ENCODE measurements at regions not wholly inside any gene's neighbourhood (a gene's known extent, or its start where the extent isn't known, plus 50 kb on each side); places are given as distances from the start of the nearest gene placed in this dataset.
A peak's percentile ranks its signal among the peaks of the same experiment; 100 is the strongest.
"Not testable (repeated sequence)": the region's sequence is repeated elsewhere in the genome, so short reads cannot be mapped to it uniquely, and the experiment has no call there.

DNA sequence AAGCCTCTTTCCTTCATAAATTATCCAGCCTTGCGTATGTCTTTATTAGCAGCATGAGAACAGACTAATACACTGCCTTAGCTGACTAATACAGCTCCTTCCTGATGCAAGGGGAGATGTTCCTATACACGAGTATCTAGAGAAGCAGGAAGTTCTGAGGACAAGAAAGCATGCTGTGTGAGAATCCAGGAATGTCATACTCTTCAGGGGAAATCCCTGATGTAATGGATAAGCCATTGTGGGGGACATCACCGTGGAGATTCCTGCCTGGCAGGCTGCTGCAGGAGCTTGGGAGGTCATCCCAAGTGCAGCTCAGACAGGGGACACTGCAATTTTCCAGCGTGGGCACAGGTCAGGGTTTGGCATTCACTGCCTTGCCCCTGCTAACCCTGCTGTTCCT, 476.9 kb downstream of the NR2F2 start:
- DNase-seq = no peak

DNA sequence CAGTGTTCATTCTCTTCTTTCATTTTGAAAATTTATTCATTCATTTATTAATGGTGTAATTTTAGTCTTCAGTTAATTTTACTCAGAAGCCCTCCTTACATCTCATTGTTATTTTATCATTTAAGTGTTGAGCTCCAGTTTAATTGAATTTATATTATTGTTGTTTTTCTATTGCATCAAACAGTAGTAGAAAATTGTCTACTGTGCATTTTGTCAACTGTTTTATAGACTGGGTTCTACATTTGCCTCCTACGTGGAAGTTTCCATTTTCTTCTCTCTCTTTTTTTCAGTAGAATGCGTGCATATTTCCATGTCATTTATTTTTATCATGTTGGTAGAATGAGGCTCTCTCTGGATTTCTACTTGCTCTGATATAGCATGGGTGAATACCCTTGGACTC, 487.4 kb downstream of the NR2F2 start:
- no peak for DNase-seq

DNA sequence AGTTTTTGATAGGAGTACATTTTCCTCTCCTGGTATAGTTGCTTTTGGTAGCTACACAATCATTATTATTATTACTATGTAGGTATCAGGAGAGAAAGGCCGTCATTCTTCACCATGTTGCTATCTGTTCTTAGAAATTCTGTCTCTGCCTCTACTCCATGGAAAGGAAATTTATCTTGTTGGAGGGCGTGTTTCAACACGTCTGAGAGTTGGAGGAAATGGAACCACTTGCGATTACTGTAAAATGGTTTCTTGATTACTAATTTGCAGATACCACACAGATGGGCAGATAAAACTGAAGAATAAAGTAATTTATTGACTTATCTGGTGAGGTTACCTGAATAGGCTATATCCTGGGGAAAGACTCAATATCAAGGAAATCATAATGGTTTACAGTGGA, 488.4 kb downstream of the NR2F2 start:
- no peak for DNase-seq

DNA sequence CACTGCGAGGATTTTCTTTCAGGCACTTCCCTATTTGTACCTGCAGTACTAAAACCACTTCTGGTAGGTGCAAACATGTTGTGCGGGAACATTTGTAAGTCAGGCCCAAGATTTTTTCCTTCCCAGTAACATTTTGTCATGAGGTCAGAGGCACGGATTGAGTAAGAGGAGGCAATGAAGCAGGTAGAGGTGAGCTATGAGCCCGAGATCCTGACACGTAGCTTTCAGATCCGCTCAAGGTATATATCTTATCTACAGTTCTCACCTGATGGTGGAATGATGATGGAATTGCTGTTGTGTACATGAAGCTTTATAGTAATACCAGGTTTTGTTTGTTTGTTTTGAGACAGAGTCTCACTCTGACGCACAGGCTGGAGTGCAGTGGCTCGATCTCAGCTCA, 497.5 kb downstream of the NR2F2 start:
- no peak for DNase-seq

DNA sequence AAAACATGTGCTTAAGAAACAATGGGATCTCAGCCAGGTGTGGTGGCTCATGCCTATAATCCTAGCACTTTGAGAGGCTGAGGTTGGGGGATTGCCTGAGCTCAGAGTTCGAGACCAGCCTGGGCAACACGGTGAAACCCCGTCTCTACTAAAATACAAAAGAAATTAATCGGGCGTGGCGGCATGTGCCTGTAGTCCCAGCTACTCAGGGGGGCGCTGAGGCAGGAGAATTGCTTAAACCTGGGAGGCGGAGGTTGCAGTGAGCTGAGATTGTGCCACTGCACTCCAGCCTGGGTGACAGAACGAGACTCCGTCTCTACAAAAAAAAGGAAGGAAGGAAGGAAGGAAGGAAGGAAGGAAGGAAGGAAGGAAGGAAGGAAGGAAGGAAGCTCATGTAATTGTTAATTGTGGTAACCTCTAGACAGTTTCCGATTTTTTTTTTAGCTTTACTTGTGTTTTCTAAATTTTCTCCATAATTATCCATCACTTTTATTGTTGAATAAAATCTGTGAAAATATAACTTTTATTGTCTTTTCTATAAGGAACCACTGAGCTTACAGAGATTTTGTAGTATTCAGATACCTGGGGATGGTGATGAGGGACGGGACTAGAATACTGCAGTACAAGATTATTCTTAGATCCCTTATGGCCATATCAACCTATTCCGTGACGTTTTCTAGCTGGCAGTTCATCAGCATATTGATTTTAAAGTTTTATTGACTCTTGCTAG, 506.9 kb downstream of the NR2F2 start:
- DNase-seq = no peak

DNA sequence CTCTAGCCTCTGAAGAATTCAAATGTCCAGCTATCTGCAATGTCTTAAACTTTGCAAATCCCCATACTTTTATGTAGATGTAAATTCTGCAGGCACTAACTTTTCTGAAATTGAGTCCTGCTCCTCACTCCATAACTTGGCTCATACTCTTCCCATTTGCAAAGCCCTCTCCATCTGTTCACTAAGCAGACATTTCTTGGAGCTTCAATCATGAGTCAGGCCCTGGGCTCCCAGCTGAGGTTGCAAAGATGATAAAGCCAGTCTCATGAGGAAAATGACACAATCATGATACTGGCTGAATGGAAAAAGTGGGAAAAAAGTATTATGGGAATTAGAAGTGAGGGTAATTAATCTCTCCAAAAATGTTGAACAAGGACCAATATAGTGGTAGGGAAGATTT, 507.6 kb downstream of the NR2F2 start:
- DNase-seq = no peak

DNA sequence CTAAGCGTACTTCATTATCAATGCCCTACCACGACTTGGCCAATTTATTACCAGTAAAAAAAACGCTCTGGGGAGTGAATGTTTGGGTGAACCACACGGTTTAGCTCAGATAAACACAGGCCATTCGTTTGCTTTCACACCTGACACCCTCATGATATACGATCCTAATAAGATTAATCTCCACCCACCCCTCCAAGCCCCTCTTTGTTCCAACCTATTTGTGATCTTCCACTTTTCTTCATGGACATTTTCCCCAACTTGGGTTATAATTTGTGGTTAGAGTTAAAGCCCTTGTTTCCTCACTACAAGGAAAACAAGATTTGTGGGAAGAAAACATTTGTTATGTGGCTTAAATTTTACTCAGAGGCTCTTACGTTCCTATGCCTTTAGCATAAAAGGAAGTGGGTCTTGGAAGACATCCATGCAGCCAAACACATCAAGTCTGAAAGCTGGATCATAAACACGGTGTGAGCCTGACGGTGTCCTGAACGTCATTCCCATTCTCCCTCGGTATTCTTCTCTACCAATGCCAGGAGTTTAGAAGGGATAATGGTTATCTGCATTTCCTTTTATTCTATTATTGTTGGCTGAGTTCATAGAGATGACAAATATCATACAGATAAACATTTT, 518.9 kb downstream of the NR2F2 start:
- no peak for DNase-seq

DNA sequence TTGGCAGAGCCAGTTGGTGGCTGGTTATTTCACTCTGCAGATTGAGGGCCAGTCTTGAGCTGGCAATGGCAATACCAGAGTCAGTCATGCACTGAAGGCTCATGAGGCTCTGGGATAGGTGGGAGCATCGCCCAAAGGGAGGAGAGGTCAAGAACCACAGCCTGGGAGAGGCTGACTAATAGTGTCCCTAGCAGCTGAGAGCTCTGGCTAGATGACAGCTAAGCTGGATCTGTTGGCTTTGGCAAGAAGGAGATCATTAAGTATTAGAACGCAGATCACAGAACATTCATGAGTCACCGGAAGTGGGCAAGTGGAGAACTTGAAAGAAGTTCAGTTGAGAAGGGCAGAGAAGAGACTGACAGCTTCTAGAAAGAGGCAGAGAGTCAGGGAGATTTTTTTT, 521.1 kb downstream of the NR2F2 start:
- peak in 1 of 56 donors; percentile 1 for DNase-seq

DNA sequence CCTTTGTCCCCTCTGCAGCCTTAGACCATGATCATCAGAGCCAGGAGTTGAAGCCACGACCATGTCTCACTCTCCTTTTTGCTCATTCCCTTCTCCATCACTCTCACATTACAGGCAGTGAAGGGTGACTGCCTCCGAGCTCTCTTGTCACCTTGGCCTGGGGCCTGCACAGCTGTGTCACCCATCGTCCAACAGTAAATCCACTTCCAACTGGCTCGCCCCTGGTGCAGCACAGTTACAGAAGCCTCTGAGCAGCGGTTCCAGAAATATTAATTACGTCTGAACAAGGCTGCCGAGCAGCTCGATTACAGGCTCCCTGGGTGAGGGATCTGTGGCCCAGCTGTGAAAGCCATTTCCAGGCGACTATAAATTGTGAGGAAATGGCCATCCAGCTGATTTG, 528.2 kb downstream of the NR2F2 start:
- DNase-seq = no peak

DNA sequence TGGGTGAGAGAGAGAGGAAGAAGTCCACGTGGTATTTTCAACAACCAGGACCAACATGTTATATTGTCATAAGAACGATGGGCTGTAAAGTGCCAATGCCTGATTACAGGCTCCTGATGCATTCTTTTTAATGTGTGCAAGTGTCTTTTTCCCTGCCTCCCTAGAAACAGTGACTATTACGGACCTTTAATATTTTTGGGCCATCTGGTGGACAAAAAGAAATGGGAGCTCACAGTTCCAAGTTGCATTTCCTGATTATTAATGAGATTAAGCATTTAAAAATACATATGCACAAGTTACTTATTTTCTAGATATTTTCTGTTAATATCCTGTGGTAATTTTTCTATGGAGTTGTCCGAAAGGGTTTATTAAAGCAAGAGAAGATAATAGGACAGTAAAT, 530.2 kb downstream of the NR2F2 start:
- DNase-seq = no peak

DNA sequence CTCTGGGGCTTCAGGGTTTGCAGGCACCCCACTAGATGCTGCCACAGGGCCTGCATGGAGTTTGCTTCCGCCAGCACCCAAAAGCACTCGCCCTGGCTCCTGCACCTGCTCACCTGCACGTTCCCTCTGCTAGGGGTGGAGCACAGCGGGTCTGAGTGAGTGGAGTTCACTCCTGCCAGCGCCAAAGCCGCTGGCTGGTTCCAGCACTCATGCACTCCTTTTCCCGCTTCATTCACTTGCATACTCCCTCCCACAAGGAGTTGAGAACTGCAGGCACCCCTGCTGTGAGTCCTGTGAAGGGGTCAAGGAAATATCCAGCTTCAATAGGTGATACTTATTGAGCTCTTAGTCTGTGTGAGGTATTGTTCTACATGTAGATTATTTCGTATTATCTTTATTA, 537.5 kb downstream of the NR2F2 start:
- no peak for DNase-seq

DNA sequence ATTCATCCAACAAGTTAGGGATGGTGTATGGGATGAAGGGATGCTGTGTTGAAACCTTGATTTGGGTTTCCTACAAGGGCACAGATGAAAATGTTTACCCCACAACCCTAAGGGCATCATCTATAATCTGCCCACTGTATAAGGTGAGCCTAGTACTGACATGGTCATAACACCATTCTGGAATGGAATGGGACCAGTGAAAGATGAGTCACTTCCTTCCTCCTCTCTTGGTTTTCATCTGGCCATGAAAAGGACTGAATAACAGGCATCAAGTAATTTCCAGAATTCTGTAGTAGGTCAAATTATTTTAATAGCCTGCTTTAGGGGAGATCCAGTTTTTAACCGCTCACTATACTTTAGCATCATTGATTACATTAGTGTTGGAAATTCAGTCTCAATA, 538.6 kb downstream of the NR2F2 start:
- DNase-seq = no peak

DNA sequence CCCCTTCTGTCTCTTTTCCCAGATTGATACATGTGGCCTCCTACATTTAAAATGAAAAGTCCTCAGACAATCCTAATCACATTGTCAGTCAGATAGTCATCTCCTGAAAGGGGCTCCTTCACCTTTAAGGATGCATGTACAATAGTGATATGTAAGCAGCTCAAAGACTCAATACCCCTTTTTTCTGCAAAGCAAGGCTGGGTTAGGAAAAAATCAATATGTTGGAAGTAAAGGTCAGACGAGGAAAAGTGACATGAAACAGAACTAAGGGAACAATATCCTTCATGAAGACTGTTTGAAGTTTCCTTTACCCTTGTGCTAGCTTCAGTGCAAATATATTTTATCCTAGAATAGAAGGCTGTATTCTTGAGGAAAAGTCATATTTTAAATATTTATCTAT, 539.3 kb downstream of the NR2F2 start:
- DNase-seq = no peak

DNA sequence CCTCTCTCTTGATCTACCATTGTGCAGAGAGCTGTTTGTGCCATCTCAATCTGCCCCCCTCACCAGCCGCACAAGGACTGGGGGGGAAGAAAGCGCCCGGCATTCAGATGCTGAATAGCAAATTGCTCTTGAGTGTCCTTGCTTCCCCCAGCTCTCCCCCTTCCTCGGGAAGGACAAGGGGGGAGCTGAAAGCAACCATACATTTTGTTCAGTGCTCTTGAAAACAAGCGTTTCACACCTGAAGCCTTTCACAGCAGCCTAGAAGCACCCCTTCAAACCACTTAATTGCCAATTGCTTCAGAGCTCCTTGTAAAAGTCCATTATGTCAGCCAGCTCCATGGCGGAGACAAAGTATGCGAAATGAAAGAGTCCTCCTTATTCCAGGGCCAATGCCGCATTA, 540.1 kb downstream of the NR2F2 start:
- no peak for DNase-seq

DNA sequence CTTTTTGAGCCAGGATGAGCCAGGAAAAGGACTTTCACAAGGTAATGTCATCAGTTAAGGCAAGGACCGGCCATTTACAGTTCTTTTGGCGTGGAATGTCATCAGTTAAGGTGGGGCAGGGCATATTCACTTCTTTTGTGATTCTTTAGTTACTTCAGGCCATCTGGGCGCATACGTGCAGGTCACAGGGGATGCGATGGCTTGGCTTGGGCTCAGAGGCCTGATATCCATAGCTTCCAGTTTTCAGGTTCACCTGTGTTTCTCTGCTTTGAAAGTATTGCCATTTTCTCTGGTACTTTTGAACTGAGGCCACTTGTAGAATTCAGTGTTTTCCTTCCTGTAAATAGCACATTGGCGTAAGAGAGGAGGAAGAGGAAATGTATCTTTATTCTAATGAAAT, 546.9 kb downstream of the NR2F2 start:
- DNase-seq = not testable (repeated sequence)

DNA sequence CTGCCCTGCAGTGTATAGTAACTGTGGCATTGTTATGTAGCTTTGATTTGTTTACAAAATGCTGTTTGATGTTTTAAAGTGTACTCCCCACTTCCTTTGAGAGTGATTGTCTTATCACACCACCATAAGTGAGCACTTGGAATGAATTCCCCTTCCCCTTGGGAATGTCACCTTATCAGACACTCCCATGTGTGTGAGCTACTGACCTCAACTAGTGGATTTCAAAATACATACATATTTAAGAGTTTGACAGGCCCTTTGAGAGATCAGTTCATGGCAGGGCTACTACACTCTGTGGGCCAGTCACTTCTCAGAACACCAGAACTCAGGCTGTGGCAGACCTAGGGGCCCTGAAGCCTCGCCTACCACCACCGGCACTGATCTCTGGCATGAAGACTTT, 547.6 kb downstream of the NR2F2 start:
- no peak for DNase-seq

DNA sequence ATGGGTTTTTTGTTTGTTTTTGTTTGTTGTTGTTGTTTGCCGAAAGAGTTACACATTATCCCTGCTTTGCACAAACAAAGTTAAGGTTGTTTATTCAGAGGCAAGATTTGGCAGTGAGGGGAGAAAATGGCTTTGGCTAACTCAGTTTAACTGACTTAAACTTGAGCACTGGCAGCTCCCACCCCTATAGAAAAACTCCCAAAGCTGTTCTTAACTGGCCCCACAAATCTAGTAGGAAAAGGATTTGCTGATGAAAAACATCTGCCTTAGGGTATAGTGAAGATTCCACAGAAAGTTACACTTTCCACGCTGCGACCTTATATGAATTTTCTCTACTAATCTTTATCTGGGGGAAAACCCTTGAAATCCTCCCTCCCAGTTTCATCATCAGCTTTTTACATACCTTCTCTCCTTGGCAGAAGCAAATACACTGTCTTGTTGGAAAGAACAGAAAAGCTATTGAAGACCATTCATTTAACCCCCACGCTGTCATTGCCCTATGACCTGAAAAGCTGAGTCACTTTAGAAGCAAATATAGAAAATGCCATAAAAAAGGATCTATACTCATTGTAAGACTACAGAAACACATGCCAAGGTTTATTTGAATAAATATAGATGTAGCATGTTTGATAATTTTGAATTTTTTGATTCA, 551.7 kb downstream of the NR2F2 start:
- DNase-seq = no peak

DNA sequence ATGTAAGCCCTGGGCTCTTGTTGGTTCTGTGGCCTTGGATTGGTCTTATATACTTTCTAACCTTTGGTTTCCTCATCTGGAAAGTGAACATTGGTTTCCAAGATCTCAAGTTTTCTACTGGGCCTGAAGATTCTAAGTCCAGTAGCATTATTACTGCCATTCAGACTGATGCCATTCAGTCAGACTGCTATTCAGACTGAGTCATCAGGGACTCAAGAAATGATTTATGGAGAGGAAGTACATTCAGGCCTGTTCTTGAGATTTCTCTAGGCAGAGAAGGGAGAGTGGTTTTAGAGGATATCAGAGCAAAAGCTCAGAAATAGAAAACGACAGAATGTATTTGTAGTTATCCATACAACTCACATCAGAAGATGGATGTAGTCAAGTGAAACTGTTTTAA, 557.2 kb downstream of the NR2F2 start:
- DNase-seq = no peak

DNA sequence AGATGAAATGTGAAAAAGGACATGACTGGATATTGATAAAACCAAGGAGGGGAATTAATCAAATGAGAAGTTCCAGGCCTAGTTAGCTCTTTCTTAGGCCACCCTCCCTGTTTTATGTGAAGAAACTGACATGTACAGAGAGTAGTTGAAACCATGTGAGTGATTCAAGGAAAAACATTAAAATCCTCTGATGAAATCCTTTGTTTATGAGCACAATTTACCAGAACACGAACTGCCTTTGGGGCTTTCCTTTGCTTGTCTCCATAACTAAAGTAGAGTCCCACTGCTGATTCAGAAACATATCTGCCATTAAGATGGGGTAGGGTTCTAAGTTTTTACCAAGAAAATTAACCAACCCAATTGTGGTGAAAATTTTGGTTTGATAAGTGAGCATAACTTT, 558.3 kb downstream of the NR2F2 start:
- no peak for DNase-seq

DNA sequence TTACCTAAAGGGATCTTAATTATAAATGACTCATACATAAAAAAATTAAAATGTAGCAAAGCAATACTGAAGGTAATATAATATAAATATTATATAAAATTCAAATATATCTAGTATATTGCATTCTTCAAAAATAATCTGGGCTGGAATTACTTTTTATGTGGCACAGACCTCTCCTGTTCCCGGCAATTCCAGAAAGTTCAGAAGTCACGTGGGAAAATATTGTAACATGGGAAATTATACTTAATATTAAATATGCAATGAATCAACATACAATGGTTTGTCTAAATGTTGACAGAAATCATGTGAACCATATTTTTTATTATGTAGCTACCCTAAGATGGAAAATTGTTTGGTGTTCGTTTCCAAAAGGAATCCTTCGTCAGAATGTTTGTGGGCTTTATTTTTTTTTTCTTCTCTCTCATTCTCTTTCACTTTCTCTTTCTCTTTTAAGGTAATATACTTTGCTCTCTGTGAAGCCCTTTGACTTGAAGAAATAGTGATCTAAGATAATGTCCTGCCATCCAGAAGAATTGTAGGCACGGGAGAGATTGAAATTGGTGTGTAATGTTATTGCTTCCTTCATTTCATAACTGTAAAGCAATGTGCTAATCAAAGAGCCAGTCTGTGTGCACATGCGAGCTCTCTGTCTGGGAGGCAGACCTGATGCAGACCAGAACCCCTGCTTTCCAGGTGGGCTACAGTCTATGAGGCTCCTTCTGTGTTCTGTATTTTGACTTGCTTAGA, 559.4 kb downstream of the NR2F2 start:
- no peak for DNase-seq

DNA sequence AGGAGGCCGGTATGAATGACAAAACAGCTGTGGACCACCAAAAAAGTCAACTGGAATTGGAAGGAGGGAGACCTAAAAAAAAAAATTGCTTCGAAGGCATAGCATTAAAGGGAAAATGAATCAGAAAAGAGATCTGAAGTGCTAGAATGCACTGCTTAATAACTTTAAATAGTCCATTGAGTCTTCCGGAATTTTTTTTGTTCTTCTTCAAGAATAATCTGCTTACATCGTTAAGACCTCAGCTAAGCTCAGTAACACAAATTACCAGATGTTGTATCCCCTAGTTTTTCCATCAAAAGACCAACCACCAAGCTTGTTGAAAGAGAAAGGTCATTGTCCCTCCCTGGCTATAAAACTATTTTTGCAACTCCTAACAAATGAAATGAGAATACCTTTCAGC, 560.5 kb downstream of the NR2F2 start:
- no peak for DNase-seq

Measured in amygdala (tissue), 56 donors.